ENCODE measurements at regions not wholly inside any gene's neighbourhood (a gene's known extent, or its start where the extent isn't known, plus 50 kb on each side); places are given as distances from the start of the nearest gene placed in this dataset.

- TF ChIP-seq CTCF (IDR thresholded peaks at IDR 0.05), result no peak
- TF ChIP-seq POLR2A (IDR thresholded peaks at IDR 0.05), result no peak
These were observed 338.2 kb upstream of the WWC1 start for GRCh38 chr5:167953151-167953798.
